Left lung (tissue), 4 donors: ENCODE measurements at regions not wholly inside any gene's neighbourhood (a gene's known extent, or its start where the extent isn't known, plus 50 kb on each side); places are given as distances from the start of the nearest gene placed in this dataset.
A peak's percentile ranks its signal among the peaks of the same experiment; 100 is the strongest.

Experiments used
- ATAC-seq: fragments of 200-7000 bp; cut with Tn5 transposase; one replicate; pipeline ENCODE4 v1.9.1; 2020; ENCODE audit warnings: moderate library complexity
- DNase-seq, 4 donors: peaks; one replicate each; pipeline ENCODE4 v3.0.0-alpha.2; 2013 to 2020
- H3K27ac ChIP-seq, 2 donors: fragments of 200-600 bp; sonication (generic) in 1 of 2; one replicate each; pipeline versions ENCODE4 v1.5.0 to v1.8.0; 2020 to 2021
- H3K27me3 ChIP-seq, 2 donors: fragments of 200-600 bp; sonication (generic) in 1 of 2; one replicate each; pipeline versions ENCODE4 v1.5.0 to v1.8.0; 2020 to 2021
- H3K36me3 ChIP-seq, 2 donors: fragments of 200-600 bp; sonication (generic) in 1 of 2; one replicate each; pipeline versions ENCODE4 v1.5.0 to v1.8.0; 2020 to 2021
- H3K4me1 ChIP-seq, 2 donors: fragments of 200-600 bp; one replicate each; pipeline ENCODE4 v1.8.0; 2021
- H3K4me3 ChIP-seq, 2 donors: fragments of 200-600 bp; sonication (generic) in 1 of 2; one replicate each; pipeline versions ENCODE4 v1.5.0 to v1.8.0; 2020 to 2021; ENCODE audit warnings: mild to moderate bottlenecking in 1 of 2
- H3K9me3 ChIP-seq, 2 donors: fragments of 200-600 bp; sonication (generic) in 1 of 2; one replicate each; pipeline versions ENCODE4 v1.5.0 to v1.8.0; 2020 to 2021
- intact Hi-C, 2 donors: fragments of 100-400 bp; cut with DNase I; formaldehyde crosslinking; loops; one replicate each; pipeline versions ENCODE4 v1.11.2 to v1.14.2; 2022
- TF ChIP-seq, protein P1 (sequence below), 2 donors: fragments of 200-600 bp; sonication (generic) in 1 of 2; IDR thresholded peaks; one replicate each; pipeline versions ENCODE4 v1.5.0 to v1.8.0; 2021; ENCODE audit warnings: antibody characterized with exemption in 2 of 2
- donor health status: DM: no; HTN: yes; CAD: no.
- donor health status: DM: no; HTN: no; CAD: no.

DNA sequence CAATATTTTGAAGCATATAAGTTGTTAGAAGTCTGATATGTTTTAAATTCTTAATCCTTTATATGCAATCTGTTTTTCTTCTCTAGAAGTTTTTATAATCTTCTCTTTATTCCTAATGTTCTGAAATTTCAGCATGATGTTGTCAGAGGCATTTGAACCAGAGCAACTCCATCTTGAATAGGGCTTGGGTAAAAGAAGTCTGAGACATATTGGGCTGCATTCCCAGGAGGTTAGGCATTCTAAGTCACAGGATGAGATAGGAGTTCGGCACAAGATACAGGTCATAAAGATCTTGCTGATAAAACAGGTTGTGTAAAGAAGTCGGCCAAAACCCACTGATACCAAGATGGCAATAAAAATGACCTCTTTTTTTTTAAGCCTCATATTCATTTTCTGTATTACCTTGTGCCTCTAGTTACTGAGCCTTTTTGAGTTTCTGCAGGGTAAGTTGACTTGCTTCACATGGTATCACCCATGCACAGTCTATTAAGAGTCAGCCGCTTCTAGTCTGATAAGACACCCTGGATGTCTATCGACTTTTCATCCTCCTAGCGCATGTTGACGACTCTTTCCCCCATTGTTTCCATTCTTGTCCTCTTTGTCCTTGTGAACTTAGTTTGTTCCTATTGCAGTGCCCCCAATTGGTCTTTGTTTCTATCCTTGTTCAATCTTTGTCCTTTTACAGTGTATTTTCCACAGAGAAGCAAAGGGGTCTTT, 80.8 kb upstream of the RNU6-1 start:
- DNase-seq (no peak), ATAC-seq (no peak)
- H3K27me3 ChIP-seq: no peaks in the 10 kb centered on the region
- no peak overlapping the region for H3K4me3 ChIP-seq
- H3K27ac ChIP-seq: no peak overlapping the region
- peaks cover 0 to 8% of the 10 kb centered on the region in 2 donors for H3K4me1 ChIP-seq
- intact Hi-C loops: no loop called here
- H3K36me3 ChIP-seq: no peaks in the 10 kb centered on the region
- TF ChIP-seq, protein P1, sequence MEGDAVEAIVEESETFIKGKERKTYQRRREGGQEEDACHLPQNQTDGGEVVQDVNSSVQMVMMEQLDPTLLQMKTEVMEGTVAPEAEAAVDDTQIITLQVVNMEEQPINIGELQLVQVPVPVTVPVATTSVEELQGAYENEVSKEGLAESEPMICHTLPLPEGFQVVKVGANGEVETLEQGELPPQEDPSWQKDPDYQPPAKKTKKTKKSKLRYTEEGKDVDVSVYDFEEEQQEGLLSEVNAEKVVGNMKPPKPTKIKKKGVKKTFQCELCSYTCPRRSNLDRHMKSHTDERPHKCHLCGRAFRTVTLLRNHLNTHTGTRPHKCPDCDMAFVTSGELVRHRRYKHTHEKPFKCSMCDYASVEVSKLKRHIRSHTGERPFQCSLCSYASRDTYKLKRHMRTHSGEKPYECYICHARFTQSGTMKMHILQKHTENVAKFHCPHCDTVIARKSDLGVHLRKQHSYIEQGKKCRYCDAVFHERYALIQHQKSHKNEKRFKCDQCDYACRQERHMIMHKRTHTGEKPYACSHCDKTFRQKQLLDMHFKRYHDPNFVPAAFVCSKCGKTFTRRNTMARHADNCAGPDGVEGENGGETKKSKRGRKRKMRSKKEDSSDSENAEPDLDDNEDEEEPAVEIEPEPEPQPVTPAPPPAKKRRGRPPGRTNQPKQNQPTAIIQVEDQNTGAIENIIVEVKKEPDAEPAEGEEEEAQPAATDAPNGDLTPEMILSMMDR (IDR thresholded peaks at IDR 0.05): no peak
- H3K9me3 ChIP-seq: peaks cover 3 to 10% of the 10 kb centered on the region in 2 donors

DNA sequence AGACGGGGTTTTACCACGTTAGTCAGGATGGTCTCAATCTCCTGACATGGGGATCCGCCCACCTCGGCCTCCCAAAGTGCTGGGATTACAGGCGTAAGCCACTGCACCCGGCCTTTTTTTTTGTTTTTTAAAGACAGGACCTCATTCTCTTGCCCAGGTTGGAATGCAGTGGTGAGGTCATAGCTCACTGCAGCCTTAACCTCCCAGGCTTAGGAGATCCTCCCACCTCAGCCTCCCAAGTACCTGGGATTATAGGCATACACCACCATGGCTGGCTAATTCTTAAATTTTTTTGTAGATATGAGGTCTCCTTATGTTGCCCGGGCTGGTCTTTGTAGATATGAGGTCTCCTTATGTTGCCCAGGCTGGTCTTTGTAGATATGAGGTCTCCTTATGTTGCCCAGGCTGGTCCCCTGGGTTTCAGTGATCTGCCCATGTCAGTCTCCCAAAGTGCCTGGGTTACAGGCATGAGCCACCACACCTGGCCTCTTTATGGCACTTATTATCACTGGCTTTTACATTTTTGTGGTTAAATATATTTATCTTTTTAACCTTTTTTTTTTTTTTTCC, 82.3 kb upstream of the RNU6-1 start:
- intact Hi-C loops: no loop called here
- Histone ChIP-seq H3K27me3 (no peaks in the 10 kb centered on the region), H3K4me1 (peaks cover 0 to 5% of the 10 kb centered on the region in 2 donors), H3K4me3 (no peak overlapping the region), H3K27ac (no peak overlapping the region), H3K36me3 (no peaks in the 10 kb centered on the region), H3K9me3 (peaks cover 3 to 10% of the 10 kb centered on the region in 2 donors)
- ATAC-seq: no peak
- TF ChIP-seq, protein P1 (IDR thresholded peaks at IDR 0.05): no peak
- no peak for DNase-seq

DNA sequence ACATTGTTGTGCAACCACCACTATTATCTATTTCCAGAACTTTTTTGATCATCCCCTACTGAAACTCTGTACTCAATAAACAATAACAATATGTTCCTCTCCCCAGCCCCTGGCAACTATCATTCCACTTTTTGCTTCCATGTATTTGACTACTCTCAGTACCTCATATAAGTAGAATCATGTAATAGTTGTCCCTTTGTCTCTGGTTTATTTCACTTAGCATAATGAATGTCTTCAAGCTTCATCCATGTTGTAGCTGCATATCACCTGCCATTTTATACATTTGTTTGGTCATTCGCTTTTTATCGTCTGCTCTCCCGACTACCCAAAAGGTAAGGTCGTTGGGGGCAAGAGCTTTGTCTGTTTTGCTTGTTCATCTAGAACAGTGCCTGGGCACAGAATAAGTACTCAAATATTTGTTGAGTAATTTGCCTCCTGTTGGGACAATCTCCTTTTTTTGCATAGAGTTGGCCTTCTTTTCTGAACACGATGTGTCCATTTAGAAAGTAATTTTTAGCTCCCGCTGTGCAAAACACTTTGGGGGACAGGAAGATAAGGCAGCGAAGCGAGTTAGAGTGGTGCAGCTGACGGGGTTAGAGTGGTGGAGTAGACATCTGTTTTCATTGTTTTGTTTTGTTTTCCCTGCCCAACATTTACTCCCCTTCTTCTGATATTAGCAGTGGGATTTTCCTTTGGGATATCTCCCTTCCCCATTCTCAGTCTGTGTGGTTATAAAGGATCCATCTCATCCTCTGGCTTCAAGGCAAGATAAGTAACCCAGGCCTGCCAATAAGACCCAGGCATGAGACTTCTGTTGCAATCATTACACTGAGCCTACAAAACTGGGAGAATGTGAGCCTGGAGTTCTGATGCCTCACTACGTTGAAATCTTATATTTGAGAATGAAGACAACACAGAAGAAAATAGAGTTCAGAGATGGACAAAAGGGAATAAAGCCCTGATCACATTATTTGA, 83.4 kb upstream of the RNU6-1 start:
- Histone ChIP-seq H3K27ac (no peak overlapping the region), H3K36me3 (no peaks in the 10 kb centered on the region), H3K4me1 (peaks cover 0 to 7% of the 10 kb centered on the region in 2 donors), H3K27me3 (no peaks in the 10 kb centered on the region), H3K4me3 (no peak overlapping the region), H3K9me3 (peaks cover 3 to 10% of the 10 kb centered on the region in 2 donors)
- TF ChIP-seq, protein P1 (IDR thresholded peaks at IDR 0.05): no peak
- intact Hi-C loops: no loop called here
- ATAC-seq (no peak), DNase-seq (peak in 1 of 4 donors; percentile 31)

DNA sequence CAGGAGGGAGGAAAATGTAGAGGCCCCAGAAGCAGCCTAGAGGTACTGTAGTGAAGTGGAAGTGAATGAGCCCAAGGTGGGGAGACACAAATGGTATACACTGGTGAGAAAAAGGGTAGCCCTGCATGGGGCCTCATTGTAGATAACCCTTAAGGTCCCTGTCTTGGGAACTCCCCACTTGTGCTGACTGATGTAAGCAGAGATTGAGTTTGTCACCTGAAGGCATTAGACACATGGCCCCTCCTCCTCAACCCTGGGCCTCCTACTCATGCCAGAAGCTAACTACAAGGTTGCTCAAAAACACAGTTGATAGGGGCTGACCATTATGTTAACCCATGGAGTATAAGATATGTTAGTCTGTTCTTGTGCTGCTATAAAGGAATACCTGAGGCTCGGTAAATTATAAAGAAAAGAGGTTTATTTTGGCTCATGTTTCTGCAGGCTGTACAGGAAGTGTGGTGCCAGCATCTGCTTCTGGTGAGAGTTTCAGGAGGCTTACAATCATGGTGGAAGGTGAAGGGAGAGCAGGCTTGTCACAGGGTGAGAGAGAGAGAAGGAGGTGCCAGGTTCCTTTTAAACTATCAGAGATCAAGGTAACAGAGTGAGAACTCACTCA, 84.6 kb upstream of the RNU6-1 start:
- intact Hi-C loops: no loop called here
- Histone ChIP-seq H3K4me1 (peaks cover 0 to 8% of the 10 kb centered on the region in 2 donors), H3K36me3 (no peaks in the 10 kb centered on the region), H3K27me3 (no peaks in the 10 kb centered on the region), H3K9me3 (no peaks in the 10 kb centered on the region), H3K4me3 (no peak overlapping the region), H3K27ac (no peak overlapping the region)
- TF ChIP-seq, protein P1 (IDR thresholded peaks at IDR 0.05): no peak
- DNase-seq (no peak), ATAC-seq (no peak)
